SK-N-SH treated with all-trans-retinoic acid at 6 μM for 48 hours (cell line): ENCODE measurements at regions not wholly inside any gene's neighbourhood (a gene's known extent, or its start where the extent isn't known, plus 50 kb on each side); places are given as distances from the start of the nearest gene placed in this dataset.

Source experiments
- ATAC-seq: fragments of 200-7000 bp; cut with Tn5 transposase; 3 replicates; pipeline ENCODE4 v1.9.1; 2020; ENCODE audit warnings: mild to moderate bottlenecking, moderate library complexity
- ARNTL ChIP-seq: fragments of 450-650 bp; formaldehyde crosslinking; IDR thresholded peaks from 2 replicates; pipeline ENCODE4 v1.5.0; 2020; ENCODE audit warnings: low read depth, mild to moderate bottlenecking, moderate library complexity, borderline replicate concordance
- BACH2 ChIP-seq: fragments of 250-450 bp; sonication (Bioruptor Pico); IDR thresholded peaks from 2 replicates; pipeline ENCODE4 v1.9.0; 2021; ENCODE audit warnings: mild to moderate bottlenecking, borderline replicate concordance
- CSDC2 ChIP-seq: fragments of 250-450 bp; sonication (Bioruptor Pico); IDR thresholded peaks from 2 replicates; pipeline ENCODE4 v1.5.0; 2020; ENCODE audit warnings: mild to moderate bottlenecking, moderate library complexity
- ESRRG ChIP-seq: fragments of 250-450 bp; sonication (Bioruptor Pico); IDR thresholded peaks from 2 replicates; pipeline ENCODE4 v1.6.1; 2021; ENCODE audit warnings: mild to moderate bottlenecking
- GLIS3 ChIP-seq: fragments of 250-450 bp; sonication (Bioruptor Pico); IDR thresholded peaks from 2 replicates; pipeline ENCODE4 v1.5.0; 2020; ENCODE audit warnings: mild to moderate bottlenecking, moderate library complexity
- OSR1 ChIP-seq: fragments of 250-450 bp; sonication (Bioruptor Pico); IDR thresholded peaks from 2 replicates; pipeline ENCODE4 v1.8.0; 2022; ENCODE audit warnings: moderate library complexity, mild to moderate bottlenecking, inconsistent platforms
- PPARA ChIP-seq: fragments of 250-450 bp; sonication (Bioruptor Pico); IDR thresholded peaks from 2 replicates; pipeline ENCODE4 v1.5.0; 2020; ENCODE audit warnings: mild to moderate bottlenecking, borderline replicate concordance
- RARB ChIP-seq: fragments of 250-450 bp; sonication (Bioruptor Pico); IDR thresholded peaks from 2 replicates; pipeline ENCODE4 v1.8.0; 2021; ENCODE audit warnings: mild to moderate bottlenecking, moderate library complexity
- TCF4 ChIP-seq: fragments of 250-450 bp; sonication (Bioruptor Pico); IDR thresholded peaks from 2 replicates; pipeline ENCODE4 v1.8.0; 2021; ENCODE audit warnings: mild to moderate bottlenecking, moderate library complexity, borderline replicate concordance
- TOX ChIP-seq: fragments of 250-450 bp; sonication (Bioruptor Pico); IDR thresholded peaks from 2 replicates; pipeline ENCODE4 v1.8.0; 2021; ENCODE audit warnings: mild to moderate bottlenecking, moderate library complexity, borderline replicate concordance
- TSHZ2 ChIP-seq: fragments of 250-450 bp; sonication (Bioruptor Pico); IDR thresholded peaks from 2 replicates; pipeline ENCODE4 v1.5.0; 2020; ENCODE audit warnings: mild to moderate bottlenecking, moderate library complexity
- ZFP30 ChIP-seq: fragments of 450-650 bp; formaldehyde crosslinking; IDR thresholded peaks from 2 replicates; pipeline ENCODE4 v1.5.0; 2022; ENCODE audit warnings: mild to moderate bottlenecking, moderate library complexity
- ZNF565 ChIP-seq: fragments of 450-650 bp; formaldehyde crosslinking; conservative IDR thresholded peaks from 2 replicates; pipeline ENCODE4 v1.5.0; 2020; ENCODE audit warnings: low read depth, mild to moderate bottlenecking, moderate library complexity
- ZNF8 ChIP-seq: fragments of 450-650 bp; formaldehyde crosslinking; IDR thresholded peaks from 2 replicates; pipeline ENCODE4 v1.5.0; 2020; ENCODE audit warnings: mild to moderate bottlenecking, moderate library complexity
- TF ChIP-seq, protein P1 (sequence below): fragments of 250-450 bp; sonication (Bioruptor Pico); IDR thresholded peaks from 2 replicates; pipeline ENCODE4 v1.8.0; 2020; ENCODE audit warnings: mild to moderate bottlenecking, moderate library complexity, borderline replicate concordance
- TF ChIP-seq, protein P2 (sequence below): fragments of 250-450 bp; sonication (Bioruptor Pico); IDR thresholded peaks from 2 replicates; pipeline ENCODE4 v1.8.0; 2021; ENCODE audit warnings: low read depth, mild to moderate bottlenecking, moderate library complexity, borderline replicate concordance
- TF ChIP-seq, protein P3 (sequence below): fragments of 250-450 bp; sonication (Bioruptor Pico); IDR thresholded peaks from 2 replicates; pipeline ENCODE4 v1.5.1; 2021; ENCODE audit warnings: mild to moderate bottlenecking, moderate library complexity

- TF ChIP-seq TSHZ2 (no peak), TCF4 (CRISPR knock-in tag) (no peak)
- TF ChIP-seq, protein P1, sequence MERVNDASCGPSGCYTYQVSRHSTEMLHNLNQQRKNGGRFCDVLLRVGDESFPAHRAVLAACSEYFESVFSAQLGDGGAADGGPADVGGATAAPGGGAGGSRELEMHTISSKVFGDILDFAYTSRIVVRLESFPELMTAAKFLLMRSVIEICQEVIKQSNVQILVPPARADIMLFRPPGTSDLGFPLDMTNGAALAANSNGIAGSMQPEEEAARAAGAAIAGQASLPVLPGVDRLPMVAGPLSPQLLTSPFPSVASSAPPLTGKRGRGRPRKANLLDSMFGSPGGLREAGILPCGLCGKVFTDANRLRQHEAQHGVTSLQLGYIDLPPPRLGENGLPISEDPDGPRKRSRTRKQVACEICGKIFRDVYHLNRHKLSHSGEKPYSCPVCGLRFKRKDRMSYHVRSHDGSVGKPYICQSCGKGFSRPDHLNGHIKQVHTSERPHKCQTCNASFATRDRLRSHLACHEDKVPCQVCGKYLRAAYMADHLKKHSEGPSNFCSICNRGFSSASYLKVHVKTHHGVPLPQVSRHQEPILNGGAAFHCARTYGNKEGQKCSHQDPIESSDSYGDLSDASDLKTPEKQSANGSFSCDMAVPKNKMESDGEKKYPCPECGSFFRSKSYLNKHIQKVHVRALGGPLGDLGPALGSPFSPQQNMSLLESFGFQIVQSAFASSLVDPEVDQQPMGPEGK (CRISPR knock-in tag) = no peak
- TF ChIP-seq, protein P2, sequence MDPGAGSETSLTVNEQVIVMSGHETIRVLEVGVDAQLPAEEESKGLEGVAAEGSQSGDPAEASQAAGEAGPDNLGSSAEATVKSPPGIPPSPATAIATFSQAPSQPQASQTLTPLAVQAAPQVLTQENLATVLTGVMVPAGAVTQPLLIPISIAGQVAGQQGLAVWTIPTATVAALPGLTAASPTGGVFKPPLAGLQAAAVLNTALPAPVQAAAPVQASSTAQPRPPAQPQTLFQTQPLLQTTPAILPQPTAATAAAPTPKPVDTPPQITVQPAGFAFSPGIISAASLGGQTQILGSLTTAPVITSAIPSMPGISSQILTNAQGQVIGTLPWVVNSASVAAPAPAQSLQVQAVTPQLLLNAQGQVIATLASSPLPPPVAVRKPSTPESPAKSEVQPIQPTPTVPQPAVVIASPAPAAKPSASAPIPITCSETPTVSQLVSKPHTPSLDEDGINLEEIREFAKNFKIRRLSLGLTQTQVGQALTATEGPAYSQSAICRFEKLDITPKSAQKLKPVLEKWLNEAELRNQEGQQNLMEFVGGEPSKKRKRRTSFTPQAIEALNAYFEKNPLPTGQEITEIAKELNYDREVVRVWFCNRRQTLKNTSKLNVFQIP (CRISPR knock-in tag) = no peak
Measured at GRCh38 chr17:34519282-34519681, 60.1 kb upstream of the TMEM132E start (continued).

DNA sequence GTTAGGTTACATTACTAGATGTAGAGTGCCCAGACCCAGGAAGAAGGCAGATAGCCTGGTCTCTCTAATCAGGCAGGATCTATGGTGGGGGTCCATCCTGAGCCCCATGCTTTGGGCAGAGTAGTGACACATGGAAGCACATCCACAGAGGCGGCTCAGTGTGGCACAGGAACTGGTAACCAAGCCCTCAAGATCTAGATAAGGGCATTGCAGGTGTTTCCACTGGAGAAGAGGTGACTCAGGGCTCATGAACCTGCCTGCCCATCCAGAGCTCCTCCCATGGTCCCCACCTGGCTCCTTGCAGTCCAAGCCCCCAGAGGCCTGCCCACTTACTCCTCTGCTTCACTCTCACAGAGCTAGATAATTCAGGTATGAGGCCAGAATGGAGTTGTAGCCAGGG lies 62.0 kb upstream of the TMEM132E start:
- TF ChIP-seq, protein P3, sequence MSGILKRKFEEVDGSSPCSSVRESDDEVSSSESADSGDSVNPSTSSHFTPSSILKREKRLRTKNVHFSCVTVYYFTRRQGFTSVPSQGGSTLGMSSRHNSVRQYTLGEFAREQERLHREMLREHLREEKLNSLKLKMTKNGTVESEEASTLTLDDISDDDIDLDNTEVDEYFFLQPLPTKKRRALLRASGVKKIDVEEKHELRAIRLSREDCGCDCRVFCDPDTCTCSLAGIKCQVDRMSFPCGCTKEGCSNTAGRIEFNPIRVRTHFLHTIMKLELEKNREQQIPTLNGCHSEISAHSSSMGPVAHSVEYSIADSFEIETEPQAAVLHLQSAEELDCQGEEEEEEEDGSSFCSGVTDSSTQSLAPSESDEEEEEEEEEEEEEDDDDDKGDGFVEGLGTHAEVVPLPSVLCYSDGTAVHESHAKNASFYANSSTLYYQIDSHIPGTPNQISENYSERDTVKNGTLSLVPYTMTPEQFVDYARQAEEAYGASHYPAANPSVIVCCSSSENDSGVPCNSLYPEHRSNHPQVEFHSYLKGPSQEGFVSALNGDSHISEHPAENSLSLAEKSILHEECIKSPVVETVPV = no peak
- no peak for TF ChIP-seq TSHZ2
- no peak for TF ChIP-seq CSDC2 (CRISPR knock-in tag)
- TF ChIP-seq GLIS3 (CRISPR knock-in tag) = no peak
- TF ChIP-seq OSR1 (CRISPR knock-in tag) = no peak
- TF ChIP-seq TOX (CRISPR knock-in tag) = no peak
- no peak for TF ChIP-seq RARB (CRISPR knock-in tag)
- TF ChIP-seq BACH2 (CRISPR knock-in tag) = no peak
- TF ChIP-seq PPARA (CRISPR knock-in tag) = no peak
- TF ChIP-seq, protein P1 (CRISPR knock-in tag) = no peak
- no peak for TF ChIP-seq ZFP30 (CRISPR knock-in tag)
- no peak for ATAC-seq

GRCh38 chr17:34511931-34512330 lies 67.5 kb upstream of the TMEM132E start:
- no peak for ATAC-seq
- TF ChIP-seq GLIS3 (CRISPR knock-in tag) (no peak), ZNF565 (CRISPR knock-in tag) (no peak), ARNTL (no peak), ESRRG (CRISPR knock-in tag) (no peak), BACH2 (CRISPR knock-in tag) (no peak), CSDC2 (CRISPR knock-in tag) (no peak), ZNF8 (no peak), PPARA (CRISPR knock-in tag) (no peak), ZFP30 (CRISPR knock-in tag) (no peak), TSHZ2 (no peak), TCF4 (CRISPR knock-in tag) (no peak)
- TF ChIP-seq, protein P1 (CRISPR knock-in tag) = no peak
